ENCODE measurements at regions not wholly inside any gene's neighbourhood (a gene's known extent, or its start where the extent isn't known, plus 50 kb on each side); places are given as distances from the start of the nearest gene placed in this dataset.

DNA sequence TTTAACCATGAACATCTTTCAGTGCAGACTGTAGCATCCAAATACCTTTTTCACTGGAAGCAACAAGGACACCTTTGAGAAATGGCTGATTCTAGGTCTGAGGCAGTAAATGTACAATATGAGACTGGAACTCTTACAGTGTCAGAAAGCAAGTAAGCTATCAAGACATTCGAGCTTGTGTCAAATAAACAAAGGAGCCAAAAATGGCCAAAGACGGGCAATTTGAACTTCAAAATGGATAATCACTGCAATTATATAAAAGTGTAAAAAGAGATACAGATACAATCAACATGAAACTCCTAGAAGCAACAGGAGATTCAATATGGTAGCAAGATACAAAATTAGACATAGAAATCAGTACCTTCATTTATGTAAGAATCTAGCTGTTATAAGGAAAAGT lies 138.5 kb upstream of the CCDC54 start:
- Histone ChIP-seq H3K4me1 (ENCODE audit: insufficient read depth, low read length) (no peaks in the 10 kb centered on the region), H3K9me3 (ENCODE audit: control insufficient read depth, insufficient read depth, low read length) (no peaks in the 10 kb centered on the region), H3K9ac (ENCODE audit: low read depth, low read length) (no peak overlapping the region), H3K36me3 (ENCODE audit: insufficient read depth, low read length) (no peaks in the 10 kb centered on the region)

GRCh38 chr3:107239703-107240102 lies 137.5 kb upstream of the CCDC54 start:
- Histone ChIP-seq H3K4me1 (ENCODE audit: insufficient read depth, low read length) (no peaks in the 10 kb centered on the region), H3K9me3 (ENCODE audit: control insufficient read depth, insufficient read depth, low read length) (no peaks in the 10 kb centered on the region), H3K9ac (ENCODE audit: low read depth, low read length) (no peak overlapping the region), H3K36me3 (ENCODE audit: insufficient read depth, low read length) (no peaks in the 10 kb centered on the region)

GRCh38 chr3:107240183-107241091 lies 136.8 kb upstream of the CCDC54 start:
- H3K9me3 ChIP-seq (ENCODE audit: control insufficient read depth, insufficient read depth, low read length) = no peaks in the 10 kb centered on the region

DNA sequence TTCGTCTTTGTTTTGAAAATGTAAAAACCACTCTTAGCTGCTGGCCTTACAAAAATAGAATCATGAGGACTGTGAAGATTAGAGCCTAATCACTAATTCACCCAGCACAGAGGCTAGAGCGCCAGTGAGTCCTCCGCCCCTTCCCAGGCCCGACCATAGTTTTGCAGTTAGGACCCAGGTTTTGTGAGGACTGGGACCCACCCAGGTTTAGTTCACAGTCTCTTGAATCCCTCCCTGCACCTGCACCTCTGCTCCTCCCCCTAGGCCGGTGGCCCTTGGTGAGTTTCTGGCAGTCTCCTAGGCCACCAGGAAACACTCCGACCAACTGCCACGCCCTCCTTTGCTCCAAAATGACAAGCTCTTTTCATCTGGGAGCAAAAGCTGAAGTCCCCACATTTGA lies 136.0 kb upstream of the CCDC54 start:
- Histone ChIP-seq H3K4me1 (ENCODE audit: insufficient read depth, low read length) (no peaks in the 10 kb centered on the region), H3K9ac (ENCODE audit: low read depth, low read length) (peak overlapping the region; percentile 60), H3K36me3 (ENCODE audit: insufficient read depth, low read length) (no peaks in the 10 kb centered on the region), H3K9me3 (ENCODE audit: control insufficient read depth, insufficient read depth, low read length) (no peaks in the 10 kb centered on the region)

More at GRCh38 chr3:107240183-107241091, 136.8 kb upstream of the CCDC54 start:
- no peaks in the 10 kb centered on the region for H3K36me3 ChIP-seq (ENCODE audit: insufficient read depth, low read length)
- no peaks in the 10 kb centered on the region for H3K4me1 ChIP-seq (ENCODE audit: insufficient read depth, low read length)
- peak overlapping the region; percentile 60 for H3K9ac ChIP-seq (ENCODE audit: low read depth, low read length)

DNA sequence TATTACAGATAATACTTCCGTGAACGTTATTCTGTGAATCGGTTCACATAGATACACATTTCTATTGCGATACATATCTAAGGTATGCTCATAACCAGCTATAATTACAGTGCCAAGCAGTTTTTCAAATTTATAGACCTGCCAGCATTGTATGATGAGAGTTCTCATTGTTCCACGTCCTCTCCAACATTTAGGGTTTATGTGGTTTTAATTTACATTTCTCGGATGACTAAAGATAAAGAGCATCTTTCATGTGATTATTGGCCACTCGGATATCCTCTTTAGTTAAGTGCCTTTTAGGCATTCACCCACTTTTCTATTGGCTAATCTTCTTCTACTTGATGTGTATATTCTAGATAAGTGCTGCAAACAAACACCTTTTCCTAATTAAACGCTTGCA lies 134.7 kb upstream of the CCDC54 start:
- Histone ChIP-seq H3K4me1 (ENCODE audit: insufficient read depth, low read length) (no peaks in the 10 kb centered on the region), H3K9ac (ENCODE audit: low read depth, low read length) (no peak overlapping the region), H3K9me3 (ENCODE audit: control insufficient read depth, insufficient read depth, low read length) (no peaks in the 10 kb centered on the region), H3K36me3 (ENCODE audit: insufficient read depth, low read length) (no peaks in the 10 kb centered on the region)

DNA sequence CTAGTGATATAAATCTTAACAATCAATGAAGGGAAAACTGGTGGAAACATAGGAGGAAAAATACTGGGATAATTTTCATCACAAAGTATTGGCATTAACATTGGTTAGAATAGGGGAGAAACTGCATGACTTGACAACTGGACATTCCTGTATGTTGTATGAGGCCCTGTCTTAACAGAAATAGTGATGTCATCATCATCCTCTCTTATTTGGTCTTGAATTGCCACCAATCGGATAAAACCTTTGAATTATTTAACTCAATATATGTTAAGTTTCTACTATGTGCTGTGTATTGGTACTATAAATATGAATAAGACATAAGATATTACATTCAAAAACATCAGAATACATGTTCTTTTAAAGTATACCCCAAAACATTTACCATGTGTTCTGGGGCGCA lies 130.1 kb upstream of the CCDC54 start:
- Histone ChIP-seq H3K4me1 (ENCODE audit: insufficient read depth, low read length) (no peaks in the 10 kb centered on the region), H3K36me3 (ENCODE audit: insufficient read depth, low read length) (no peaks in the 10 kb centered on the region), H3K9me3 (ENCODE audit: control insufficient read depth, insufficient read depth, low read length) (no peaks in the 10 kb centered on the region), H3K9ac (ENCODE audit: low read depth, low read length) (no peak overlapping the region)

- Histone ChIP-seq H3K9me3 (ENCODE audit: control insufficient read depth, insufficient read depth, low read length) (no peaks in the 10 kb centered on the region), H3K36me3 (ENCODE audit: insufficient read depth, low read length) (no peaks in the 10 kb centered on the region), H3K4me1 (ENCODE audit: insufficient read depth, low read length) (no peaks in the 10 kb centered on the region), H3K9ac (ENCODE audit: low read depth, low read length) (no peak overlapping the region)
Observed at GRCh38 chr3:107249132-107249531, 128.1 kb upstream of the CCDC54 start.

- H3K9ac ChIP-seq (ENCODE audit: low read depth, low read length) = no peak overlapping the region
- H3K9me3 ChIP-seq (ENCODE audit: control insufficient read depth, insufficient read depth, low read length) = no peaks in the 10 kb centered on the region
- no peaks in the 10 kb centered on the region for H3K36me3 ChIP-seq (ENCODE audit: insufficient read depth, low read length)
- H3K4me1 ChIP-seq (ENCODE audit: insufficient read depth, low read length) = no peaks in the 10 kb centered on the region
Observed at GRCh38 chr3:107250221-107250620, 127.0 kb upstream of the CCDC54 start.

DNA sequence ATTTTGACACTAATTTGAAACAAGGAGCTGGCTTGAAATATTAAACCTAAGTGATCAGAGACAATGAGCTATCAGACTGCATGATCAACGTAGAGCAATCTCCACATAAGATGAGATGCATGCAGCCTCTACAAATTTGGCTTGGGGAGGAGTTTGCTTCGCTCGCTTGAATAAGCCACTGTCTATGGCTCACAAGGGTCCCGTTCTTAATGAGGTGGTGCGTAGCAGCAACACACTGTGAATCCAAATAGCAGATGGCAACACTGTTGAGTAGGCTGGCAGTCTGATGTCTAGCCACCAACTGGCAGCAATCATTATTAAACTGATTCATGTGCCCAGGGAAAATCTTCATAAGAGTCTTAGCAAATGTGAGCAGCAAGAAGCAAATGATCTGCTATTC lies 125.4 kb upstream of the CCDC54 start:
- Histone ChIP-seq H3K9me3 (ENCODE audit: control insufficient read depth, insufficient read depth, low read length) (no peaks in the 10 kb centered on the region), H3K36me3 (ENCODE audit: insufficient read depth, low read length) (no peaks in the 10 kb centered on the region), H3K9ac (ENCODE audit: low read depth, low read length) (no peak overlapping the region), H3K4me1 (ENCODE audit: insufficient read depth, low read length) (no peaks in the 10 kb centered on the region)

DNA sequence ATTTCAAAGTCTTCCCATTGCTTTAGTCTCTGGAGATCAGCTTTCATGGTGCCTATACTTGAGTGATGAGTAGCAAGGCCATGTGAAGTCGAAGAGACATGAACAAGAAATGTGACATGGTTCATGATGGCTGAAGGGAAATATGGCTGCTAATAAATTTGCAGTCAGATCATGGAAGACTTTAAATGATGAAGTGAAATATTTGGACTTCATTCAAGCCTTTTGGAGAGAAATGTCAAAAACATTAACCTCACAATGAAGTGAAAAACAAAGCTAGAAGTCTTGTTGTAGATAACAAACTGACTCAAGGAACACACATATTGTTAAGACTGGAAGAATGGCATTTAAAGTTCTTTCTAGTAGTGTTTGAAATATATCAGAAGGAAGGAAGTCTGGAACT lies 120.3 kb upstream of the CCDC54 start:
- Histone ChIP-seq H3K36me3 (ENCODE audit: insufficient read depth, low read length) (no peaks in the 10 kb centered on the region), H3K4me1 (ENCODE audit: insufficient read depth, low read length) (no peaks in the 10 kb centered on the region), H3K9ac (ENCODE audit: low read depth, low read length) (no peak overlapping the region), H3K9me3 (ENCODE audit: control insufficient read depth, insufficient read depth, low read length) (no peaks in the 10 kb centered on the region)

- no peaks in the 10 kb centered on the region for H3K9me3 ChIP-seq (ENCODE audit: control insufficient read depth, insufficient read depth, low read length)
- 0 out of 2 replicates have a peak, but pooled peaks cover under 1% of the 10 kb centered on the region for H3K4me1 ChIP-seq (ENCODE audit: insufficient read depth, low read length)
- H3K9ac ChIP-seq (ENCODE audit: low read depth, low read length) = no peak overlapping the region
- no peaks in the 10 kb centered on the region for H3K36me3 ChIP-seq (ENCODE audit: insufficient read depth, low read length)
Observed at GRCh38 chr3:107258300-107258699, 118.9 kb upstream of the CCDC54 start.

DNA sequence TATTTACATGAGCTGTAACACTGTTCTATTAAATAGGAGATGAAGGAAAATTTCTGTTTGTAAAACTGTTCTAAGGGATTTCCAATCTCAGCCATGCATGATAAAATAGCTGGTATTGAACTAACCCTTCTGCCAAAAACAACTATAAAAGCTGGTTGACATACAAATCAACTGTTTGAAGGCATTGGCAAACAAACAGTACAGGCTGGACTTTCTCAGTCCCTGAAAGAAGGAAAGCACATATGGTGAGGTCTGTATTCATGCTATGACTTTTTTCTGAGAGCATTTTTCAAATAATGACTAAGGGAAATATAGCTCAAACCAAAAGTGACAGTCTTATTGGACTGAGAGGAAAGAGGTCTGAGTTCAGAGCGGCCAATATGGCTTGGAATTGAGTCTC lies 117.0 kb upstream of the CCDC54 start:
- Histone ChIP-seq H3K9ac (ENCODE audit: low read depth, low read length) (no peak overlapping the region), H3K36me3 (ENCODE audit: insufficient read depth, low read length) (no peaks in the 10 kb centered on the region), H3K4me1 (ENCODE audit: insufficient read depth, low read length) (peaks cover 15% of the 10 kb centered on the region), H3K9me3 (ENCODE audit: control insufficient read depth, insufficient read depth, low read length) (no peaks in the 10 kb centered on the region)

GRCh38 chr3:107263269-107264021 lies 113.8 kb upstream of the CCDC54 start:
- Histone ChIP-seq H3K4me1 (ENCODE audit: insufficient read depth, low read length) (peaks cover 15% of the 10 kb centered on the region), H3K9ac (ENCODE audit: low read depth, low read length) (no peak overlapping the region), H3K9me3 (ENCODE audit: control insufficient read depth, insufficient read depth, low read length) (no peaks in the 10 kb centered on the region), H3K36me3 (ENCODE audit: insufficient read depth, low read length) (no peaks in the 10 kb centered on the region)

DNA sequence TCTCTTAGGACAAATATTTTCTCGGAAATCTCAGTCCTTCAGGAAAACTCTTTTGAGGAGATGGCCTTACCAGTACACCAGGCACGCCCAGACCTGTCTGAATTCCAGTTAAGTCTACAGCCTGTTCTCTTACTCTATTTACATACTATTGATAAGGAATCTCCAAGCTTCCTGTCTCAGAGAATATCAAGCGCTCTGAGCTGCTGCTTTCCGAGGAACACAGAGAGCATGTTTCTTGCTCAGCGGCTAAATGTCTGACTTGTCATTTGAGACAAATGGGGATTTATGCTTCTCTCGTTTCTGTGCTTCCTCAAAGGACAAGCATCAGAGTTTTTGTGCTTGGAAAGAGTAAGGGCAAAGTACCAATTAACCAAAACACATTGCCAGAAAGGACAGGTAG lies 112.4 kb upstream of the CCDC54 start:
- Histone ChIP-seq H3K9ac (ENCODE audit: low read depth, low read length) (no peak overlapping the region), H3K36me3 (ENCODE audit: insufficient read depth, low read length) (no peaks in the 10 kb centered on the region), H3K4me1 (ENCODE audit: insufficient read depth, low read length) (peaks cover 15% of the 10 kb centered on the region), H3K9me3 (ENCODE audit: control insufficient read depth, insufficient read depth, low read length) (no peaks in the 10 kb centered on the region)

GRCh38 chr3:107265526-107265925 lies 111.7 kb upstream of the CCDC54 start:
- H3K9ac ChIP-seq (ENCODE audit: low read depth, low read length) = no peak overlapping the region
- no peaks in the 10 kb centered on the region for H3K36me3 ChIP-seq (ENCODE audit: insufficient read depth, low read length)
- no peaks in the 10 kb centered on the region for H3K9me3 ChIP-seq (ENCODE audit: control insufficient read depth, insufficient read depth, low read length)
- H3K4me1 ChIP-seq (ENCODE audit: insufficient read depth, low read length) = peaks cover 15% of the 10 kb centered on the region

Measured in ES-I3 (cell line).